Testis (tissue), 2 donors: ENCODE measurements at regions not wholly inside any gene's neighbourhood (a gene's known extent, or its start where the extent isn't known, plus 50 kb on each side); places are given as distances from the start of the nearest gene placed in this dataset.

Source experiments
- DNase-seq: peaks from one replicate; pipeline ENCODE4 v3.0.0-alpha.2; 2019
- H3K27ac ChIP-seq, 2 donors: fragments of 200-600 bp; sonication (generic); one replicate each; pipeline ENCODE4 v1.5.1; 2019
- H3K27me3 ChIP-seq: fragments of 200-600 bp; sonication (generic); one replicate; pipeline ENCODE4 v1.5.1; 2019
- H3K36me3 ChIP-seq: fragments of 200-600 bp; sonication (generic); one replicate; pipeline ENCODE4 v1.5.1; 2017; ENCODE audit warnings: low read depth; ENCODE audit errors: missing control alignments
- H3K4me1 ChIP-seq: fragments of 200-600 bp; sonication (generic); one replicate; pipeline ENCODE4 v1.5.1; 2019
- H3K4me3 ChIP-seq, 2 donors: fragments of 200-600 bp; sonication (generic); one replicate each; pipeline ENCODE4 v1.5.1; 2017 to 2019
- H3K9me3 ChIP-seq: fragments of 200-600 bp; sonication (generic); one replicate; pipeline ENCODE4 v1.5.1; 2017
- CTCF ChIP-seq, 3 experiments: fragments of 450-650 bp in 2 of 3; fragments of 200-600 bp in 1 of 3; sonication (generic) in 1 of 3; IDR thresholded peaks; one replicate each; pipeline ENCODE4 v1.5.1; 2016 to 2019; ENCODE audit warnings: antibody characterized with exemption in 3 of 3, mild to moderate bottlenecking in 2 of 3, moderate library complexity in 1 of 3
- POLR2A ChIP-seq: fragments of 450-650 bp; IDR thresholded peaks from one replicate; pipeline ENCODE4 v1.6.1; 2017; ENCODE audit warnings: antibody characterized with exemption, mild to moderate bottlenecking, moderate library complexity
- WGBS, 2 donors: methylation state at CpG; one replicate each; pipeline ENCODE4 v1.1.5; 2018; 5-methylcytosine and 5-hydroxymethylcytosine counted together
- intact Hi-C: fragments of 100-400 bp; cut with DNase I; formaldehyde crosslinking; loops from one replicate; pipeline ENCODE4 v1.15.1; 2023; ENCODE audit warnings: low total_unique reads

- Histone ChIP-seq H3K36me3 (no peaks in the 10 kb centered on the region), H3K4me3 (no peak overlapping the region), H3K4me1 (no peaks in the 10 kb centered on the region), H3K9me3 (no peaks in the 10 kb centered on the region), H3K27ac (no peak overlapping the region), H3K27me3 (no peaks in the 10 kb centered on the region)
- intact Hi-C loops, result no loop called here
- WGBS, 2 donors, result 60 to 64% methylated on average over 5 of the region's 5 CpGs
- no peak for DNase-seq
- TF ChIP-seq POLR2A, result no peak
- no peak for TF ChIP-seq CTCF (IDR thresholded peaks at IDR 0.05)
Measured at GRCh38 chr4:186954509-186954908, 230.9 kb upstream of the FAT1 start.

DNA sequence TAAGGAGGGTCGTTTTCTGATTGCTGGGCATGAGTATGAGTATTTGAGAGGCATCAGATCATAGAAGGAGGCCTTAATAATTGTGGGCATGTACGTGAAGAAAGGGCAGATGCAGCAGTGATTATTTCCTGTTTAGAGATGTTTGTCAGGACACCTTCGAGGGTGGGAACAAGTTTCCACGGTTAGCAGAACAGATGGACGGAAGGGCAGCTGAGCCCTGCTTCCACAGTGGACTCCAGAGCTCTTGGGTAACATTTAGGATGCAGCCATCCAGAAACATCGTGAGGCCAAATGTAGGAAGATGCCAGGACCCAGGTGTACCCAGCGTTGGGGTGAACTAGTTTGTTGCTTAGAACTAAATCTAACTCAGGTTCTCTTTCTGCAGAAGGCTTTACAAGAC lies 231.3 kb upstream of the FAT1 start:
- Histone ChIP-seq H3K4me1 (no peaks in the 10 kb centered on the region), H3K36me3 (no peaks in the 10 kb centered on the region), H3K27me3 (no peaks in the 10 kb centered on the region), H3K9me3 (no peaks in the 10 kb centered on the region), H3K4me3 (no peak overlapping the region), H3K27ac (no peak overlapping the region)
- 85 to 90% methylated on average over 7 of the region's 7 CpGs for WGBS, 2 donors
- TF ChIP-seq POLR2A, result no peak
- no peak for TF ChIP-seq CTCF (IDR thresholded peaks at IDR 0.05)
- DNase-seq, result no peak
- intact Hi-C loops, result no loop called here

DNA sequence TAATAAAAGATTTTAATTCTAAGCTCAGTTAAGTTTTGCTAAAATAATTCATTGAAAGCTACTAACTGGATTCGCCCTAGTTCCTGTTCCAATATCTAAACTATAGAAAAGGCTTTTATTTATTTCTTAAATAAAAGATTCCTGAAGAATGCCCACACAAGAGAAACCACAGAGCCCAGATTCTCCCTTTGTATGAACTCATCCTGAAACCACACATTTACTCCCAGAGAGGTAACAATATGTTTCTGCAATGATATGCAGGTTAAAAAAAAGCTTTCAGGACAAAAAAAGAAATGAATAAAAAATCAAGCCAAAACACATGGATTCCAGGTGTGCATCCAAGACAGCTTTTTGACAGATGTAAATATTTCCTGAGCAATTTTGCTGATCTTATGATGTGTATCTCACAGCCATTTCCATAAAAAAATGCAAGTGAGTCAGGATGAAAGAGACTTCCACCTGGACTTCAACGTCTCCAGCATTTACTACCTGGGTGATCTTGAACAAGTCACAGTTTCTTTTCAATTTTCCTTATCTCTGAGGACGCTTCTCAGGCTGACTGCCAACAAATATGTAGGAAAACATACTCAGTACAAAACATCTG lies 234.4 kb upstream of the FAT1 start:
- no peak for TF ChIP-seq CTCF (IDR thresholded peaks at IDR 0.05)
- TF ChIP-seq POLR2A, result no peak
- no peaks in the 10 kb centered on the region for H3K27me3 ChIP-seq
- no peak overlapping the region for H3K27ac ChIP-seq
- WGBS, 2 donors, result 65 to 66% methylated on average over 3 of the region's 3 CpGs
- no peaks in the 10 kb centered on the region for H3K9me3 ChIP-seq
- intact Hi-C loops, result no loop called here
- H3K36me3 ChIP-seq, result no peaks in the 10 kb centered on the region
- DNase-seq, result no peak
- no peaks in the 10 kb centered on the region for H3K4me1 ChIP-seq
- no peak overlapping the region for H3K4me3 ChIP-seq

GRCh38 chr4:186958726-186959350 lies 235.2 kb upstream of the FAT1 start:
- TF ChIP-seq POLR2A, result no peak
- TF ChIP-seq CTCF (IDR thresholded peaks at IDR 0.05), result no peak
- Histone ChIP-seq H3K4me3 (no peak overlapping the region), H3K36me3 (no peaks in the 10 kb centered on the region), H3K27me3 (no peaks in the 10 kb centered on the region), H3K9me3 (no peaks in the 10 kb centered on the region), H3K4me1 (no peaks in the 10 kb centered on the region), H3K27ac (no peak overlapping the region)
- no peak for DNase-seq
- 54 to 74% methylated on average over 7 to 9 of the region's 9 CpGs for WGBS, 2 donors
- intact Hi-C loops, result no loop called here
